ENCODE measurements at regions not wholly inside any gene's neighbourhood (a gene's known extent, or its start where the extent isn't known, plus 50 kb on each side); places are given as distances from the start of the nearest gene placed in this dataset.

DNA sequence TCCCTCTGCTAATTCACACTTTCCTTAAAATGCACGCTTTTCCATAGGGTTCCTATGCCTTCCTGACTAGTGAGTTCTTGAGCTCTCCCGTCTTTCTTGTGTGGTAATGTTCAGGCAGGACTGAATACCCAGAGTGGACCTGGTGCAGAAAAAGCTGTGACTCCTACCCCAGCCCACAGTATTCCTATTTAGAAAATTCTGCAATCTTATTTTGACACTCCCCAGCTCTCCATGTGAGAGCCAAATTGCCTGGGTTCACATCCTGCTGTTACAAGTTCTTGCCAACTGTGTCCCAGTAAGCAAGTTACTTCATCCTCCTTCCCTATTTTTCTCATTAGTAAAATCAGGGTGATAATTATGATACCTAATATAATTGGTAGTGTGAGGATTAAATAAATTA, 290.8 kb upstream of the SLCO3A1 start:
- DNase-seq, result no peak

GRCh38 chr15:91564631-91565030, 288.9 kb upstream of the SLCO3A1 start:
- no peak for DNase-seq

- no peak for DNase-seq
Measured at GRCh38 chr15:91566141-91566540, 287.4 kb upstream of the SLCO3A1 start.

- DNase-seq, result no peak
Measured at GRCh38 chr15:91568036-91568435, 285.5 kb upstream of the SLCO3A1 start.

DNA sequence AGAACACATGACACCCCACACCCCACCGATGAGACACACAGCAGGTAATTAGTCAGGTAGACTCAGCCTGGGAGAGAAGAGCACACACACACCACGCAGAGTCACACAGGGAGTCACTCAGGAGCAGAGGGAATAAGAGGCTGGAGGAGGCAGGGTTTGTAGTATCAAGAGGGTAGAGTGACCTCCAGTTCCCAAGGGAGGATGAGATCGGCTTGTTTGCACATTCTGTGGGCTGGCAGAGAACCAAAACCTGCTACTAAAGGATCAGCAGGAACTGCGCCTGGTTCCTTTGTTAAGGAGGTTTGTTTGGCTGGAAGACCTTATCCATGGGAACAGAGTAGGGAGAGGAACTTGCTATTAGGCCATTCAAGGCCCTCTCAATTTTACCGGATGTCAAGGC, 281.4 kb upstream of the SLCO3A1 start:
- DNase-seq, result peak; percentile 4

DNA sequence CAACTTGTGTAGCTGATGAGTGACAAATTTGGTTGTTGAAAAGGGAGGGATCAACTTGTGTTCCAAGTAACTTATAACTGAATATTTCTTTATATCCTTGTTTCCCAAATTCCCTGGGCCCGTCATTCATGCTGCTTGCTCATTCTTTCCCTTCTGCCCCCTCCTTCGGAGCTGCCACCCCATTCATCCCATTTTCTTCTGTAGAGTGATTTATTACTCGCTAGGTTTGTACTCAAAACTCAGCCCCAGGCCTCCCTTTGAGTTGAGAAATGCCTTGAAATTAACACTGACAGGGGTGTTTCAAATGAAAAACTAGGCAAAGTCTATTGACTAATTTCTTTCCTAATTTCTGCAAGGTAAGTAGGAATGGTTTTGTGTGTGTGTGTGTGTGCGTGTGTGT, 277.4 kb upstream of the SLCO3A1 start:
- DNase-seq, result no peak

DNA sequence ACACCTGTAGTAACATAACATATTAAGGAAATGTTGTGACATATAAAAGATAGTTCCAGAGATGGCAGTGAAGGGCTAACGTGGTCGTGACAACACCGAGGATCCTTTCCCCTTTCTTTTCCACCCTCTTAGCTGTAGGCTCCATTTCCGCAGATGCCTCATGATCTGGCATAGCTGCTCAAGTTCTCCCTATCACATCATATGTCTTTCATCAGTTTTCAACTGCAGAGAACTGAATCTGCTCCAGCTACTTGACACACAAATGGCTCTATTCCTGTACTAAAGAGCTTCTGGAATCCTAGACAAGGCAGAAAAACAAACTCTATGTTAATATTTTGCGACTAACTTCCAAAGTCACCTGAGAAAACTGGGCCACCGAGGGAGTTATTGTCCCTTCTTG, 275.0 kb upstream of the SLCO3A1 start:
- no peak for DNase-seq

- DNase-seq, result no peak
Measured at GRCh38 chr15:91584895-91585294, 268.6 kb upstream of the SLCO3A1 start.

DNA sequence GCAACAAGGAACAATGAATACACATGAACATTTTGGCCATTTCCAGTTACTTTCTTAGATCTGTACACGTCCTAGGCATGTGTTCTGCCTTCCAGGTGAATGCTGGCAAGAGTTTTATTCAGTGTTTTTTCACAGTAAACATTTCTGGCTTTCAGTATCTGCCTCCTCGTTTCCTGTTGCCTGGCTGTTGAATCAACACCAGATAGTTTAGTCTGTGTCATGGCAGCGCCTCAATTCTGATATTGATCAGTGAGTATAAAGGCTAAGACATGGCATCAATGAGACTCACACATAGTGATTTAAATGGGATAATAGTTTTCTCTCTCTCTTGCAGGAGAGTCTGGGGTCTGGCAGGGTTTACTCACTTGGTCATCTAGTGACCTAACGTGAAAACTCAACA, 266.9 kb upstream of the SLCO3A1 start:
- no peak for DNase-seq

DNA sequence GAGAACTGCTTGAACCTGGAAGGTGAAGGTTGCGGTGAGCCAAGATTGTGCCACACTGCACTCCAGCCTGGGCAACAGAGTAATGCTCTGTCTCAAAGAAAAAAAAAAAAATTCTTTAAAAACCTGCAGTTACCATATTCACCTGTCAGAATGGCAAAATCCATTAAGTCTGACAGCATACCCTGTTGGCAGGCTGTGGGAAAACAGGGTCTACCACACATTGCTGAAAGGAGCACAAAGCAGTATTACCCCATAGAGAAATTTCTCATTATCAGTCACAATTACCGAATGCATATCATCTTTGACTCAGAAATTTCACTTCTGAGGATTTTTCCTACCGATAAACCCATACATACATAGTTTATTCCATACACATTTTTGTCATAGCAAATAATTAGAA, 264.1 kb upstream of the SLCO3A1 start:
- no peak for DNase-seq

GRCh38 chr15:91592567-91592966, 260.9 kb upstream of the SLCO3A1 start:
- DNase-seq, result no peak

DNA sequence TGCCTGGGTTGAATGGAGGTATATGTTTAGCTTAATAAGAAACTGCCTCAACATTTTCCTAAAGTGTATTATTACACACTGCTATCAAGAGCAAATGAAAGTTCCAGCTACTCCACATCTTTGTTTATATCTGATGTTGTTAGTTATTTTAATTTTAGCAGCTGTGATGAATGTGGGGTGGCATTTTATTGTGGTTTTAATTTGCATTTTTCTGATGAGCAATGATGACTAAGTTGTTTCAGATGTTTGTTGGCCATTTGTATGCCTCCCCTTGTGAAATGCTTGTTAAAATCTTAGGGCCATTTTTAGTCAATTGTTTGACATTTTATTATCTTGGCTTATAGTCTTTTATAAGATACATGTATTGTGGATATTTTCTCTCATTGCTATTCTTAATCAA, 260.4 kb upstream of the SLCO3A1 start:
- DNase-seq, result no peak

DNA sequence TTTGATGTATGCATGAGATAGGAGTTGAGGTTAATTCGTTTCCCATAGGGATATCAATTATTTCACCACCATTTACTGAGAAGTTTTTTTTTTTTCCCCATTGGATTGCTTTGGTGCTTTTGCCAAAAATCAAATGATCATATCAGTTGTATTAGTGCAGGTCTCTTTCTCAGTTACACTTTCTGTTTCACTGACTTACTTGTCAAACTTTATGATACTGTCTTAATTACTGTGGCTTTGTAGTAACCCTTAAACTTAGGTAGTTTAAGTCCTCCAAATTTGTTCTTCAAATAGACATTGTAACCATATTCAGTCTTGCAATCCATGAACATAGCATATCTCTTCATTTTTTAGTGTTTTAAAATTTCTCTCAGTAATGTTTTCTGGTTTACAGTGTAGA, 259.9 kb upstream of the SLCO3A1 start:
- no peak for DNase-seq

DNA sequence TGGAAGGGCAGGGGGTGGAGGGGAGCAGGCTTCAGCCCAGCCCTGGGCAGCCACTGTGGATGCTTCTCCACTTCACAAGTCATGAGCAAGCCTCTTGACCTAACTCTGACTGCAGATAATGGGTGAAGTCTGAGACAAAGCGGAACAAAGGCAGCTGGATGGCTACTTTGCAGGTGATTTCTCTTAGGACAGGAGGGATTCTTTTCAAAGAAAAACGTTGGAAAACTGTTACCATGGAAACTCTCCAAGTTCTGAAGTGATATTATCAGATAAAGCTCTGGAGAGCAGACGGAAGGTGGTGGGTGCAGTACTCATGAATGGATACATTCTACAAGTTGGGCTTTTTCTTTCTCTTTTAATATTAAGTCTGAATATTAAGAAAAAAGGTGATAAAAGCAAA, 254.2 kb upstream of the SLCO3A1 start:
- DNase-seq, result no peak

GRCh38 chr15:91603384-91604080, 250.0 kb upstream of the SLCO3A1 start:
- no peak for DNase-seq

DNA sequence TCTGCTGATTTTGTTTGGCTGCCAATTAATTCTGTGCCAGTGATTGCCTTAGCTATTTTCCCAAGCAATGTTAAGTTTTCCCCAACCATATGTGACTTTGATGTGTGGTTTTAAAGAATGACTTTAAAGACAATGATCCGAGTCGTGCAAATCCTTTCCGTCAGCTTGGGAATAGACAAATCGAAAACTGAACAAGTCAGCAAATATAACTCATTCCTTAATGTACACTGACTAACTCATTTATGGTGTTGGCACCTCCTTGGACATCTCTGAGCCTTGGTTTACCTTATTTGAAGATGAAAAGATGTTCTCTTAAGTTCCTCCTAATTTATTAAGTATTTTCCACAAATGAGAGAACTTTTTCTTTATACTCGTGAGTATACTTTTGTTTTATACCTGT, 249.4 kb upstream of the SLCO3A1 start:
- no peak for DNase-seq

DNA sequence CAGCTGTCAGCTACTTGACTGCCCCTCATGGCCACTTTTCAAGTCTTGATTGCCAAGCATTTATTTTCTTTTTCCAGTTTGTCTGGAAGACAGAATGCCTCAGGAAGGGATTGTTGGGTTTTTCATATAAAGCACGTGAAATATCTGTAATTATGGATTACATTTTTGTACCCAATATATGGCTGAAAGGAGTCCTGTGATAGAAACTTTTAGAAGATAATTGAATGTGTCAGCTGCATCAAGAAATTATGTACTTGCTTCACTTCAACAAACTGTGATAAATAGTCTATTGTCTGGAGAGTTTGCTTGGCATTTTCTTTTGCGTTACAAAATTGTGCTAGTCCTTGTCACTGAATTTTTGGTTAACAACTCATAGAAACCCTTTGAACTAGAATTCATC, 247.9 kb upstream of the SLCO3A1 start:
- no peak for DNase-seq

DNA sequence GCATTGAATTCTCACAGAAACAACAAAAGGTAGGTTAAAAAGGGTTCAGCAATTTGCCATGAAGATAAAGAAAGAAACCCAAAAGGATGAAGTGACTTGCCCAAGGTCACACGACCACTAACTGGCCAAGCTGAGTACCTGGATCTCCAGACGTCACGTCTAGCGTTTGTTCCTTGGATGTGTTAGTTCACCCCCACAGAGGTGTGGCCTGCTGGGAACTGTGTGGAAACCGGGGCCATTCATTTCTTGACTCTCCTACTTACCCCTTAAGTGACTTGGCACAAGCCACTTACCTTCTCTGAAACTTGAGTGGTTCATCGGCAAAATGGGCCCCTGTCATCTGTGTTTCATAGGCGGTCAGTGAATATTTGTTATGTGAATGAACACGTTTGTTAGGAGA, 244.3 kb upstream of the SLCO3A1 start:
- DNase-seq, result no peak

- no peak for DNase-seq
Measured at GRCh38 chr15:91609966-91610365, 243.5 kb upstream of the SLCO3A1 start.

DNA sequence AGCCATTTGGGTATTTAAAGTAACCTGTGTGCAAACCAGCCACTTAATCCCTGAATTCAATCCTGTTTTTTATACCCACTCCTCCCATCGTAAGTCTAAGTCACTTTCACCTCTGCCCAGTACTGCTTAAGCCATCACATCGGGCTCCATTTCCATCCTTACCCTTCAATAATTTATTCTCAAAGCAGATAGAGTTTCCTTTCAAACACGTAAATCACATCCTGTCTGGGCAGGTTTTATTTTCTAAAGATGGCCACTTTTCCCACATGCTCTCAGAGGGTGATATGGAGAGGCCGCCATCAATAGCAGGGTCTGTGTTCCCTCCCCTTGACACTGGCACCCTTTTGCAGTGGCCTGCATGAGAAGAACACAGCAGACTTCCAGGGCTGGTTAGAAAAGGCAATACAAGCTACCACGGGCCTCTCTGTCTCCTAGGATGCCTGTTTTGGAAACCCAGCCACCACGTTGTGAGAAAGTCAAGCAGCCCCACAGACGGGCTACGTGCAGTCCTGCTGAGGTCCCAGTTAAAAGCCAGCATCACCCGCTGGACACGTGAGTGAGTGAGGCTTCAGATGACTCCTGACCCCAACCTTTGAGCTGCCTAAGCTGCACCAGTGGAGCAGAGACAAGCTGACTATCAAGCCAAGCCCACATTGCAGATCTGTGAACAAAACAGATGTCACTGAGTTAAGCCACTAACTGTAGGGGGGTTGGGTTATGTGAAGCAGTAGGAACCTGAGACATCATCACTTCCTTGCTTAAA, 241.8 kb upstream of the SLCO3A1 start:
- DNase-seq, result no peak

GRCh38 chr15:91620229-91620628, 233.3 kb upstream of the SLCO3A1 start:
- DNase-seq, result no peak

DNA sequence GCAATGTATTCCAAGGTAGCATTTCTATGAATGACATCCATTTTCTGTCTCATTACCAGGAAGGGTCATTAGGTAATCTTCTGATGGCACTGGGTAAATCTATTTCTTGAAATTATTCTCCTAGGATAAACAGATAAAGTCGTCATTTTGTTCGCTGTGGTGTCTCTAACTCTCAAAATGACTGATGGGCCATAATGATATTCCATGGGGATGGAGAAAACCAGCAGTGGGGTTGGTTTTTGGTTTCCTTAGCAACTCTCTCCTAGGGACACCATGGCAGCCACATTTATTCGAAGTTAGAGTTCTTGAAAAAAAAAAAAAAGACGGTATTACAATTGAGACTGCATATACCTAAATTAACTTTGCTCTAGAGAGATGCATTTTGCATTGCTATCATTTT, 231.3 kb upstream of the SLCO3A1 start:
- no peak for DNase-seq

DNA sequence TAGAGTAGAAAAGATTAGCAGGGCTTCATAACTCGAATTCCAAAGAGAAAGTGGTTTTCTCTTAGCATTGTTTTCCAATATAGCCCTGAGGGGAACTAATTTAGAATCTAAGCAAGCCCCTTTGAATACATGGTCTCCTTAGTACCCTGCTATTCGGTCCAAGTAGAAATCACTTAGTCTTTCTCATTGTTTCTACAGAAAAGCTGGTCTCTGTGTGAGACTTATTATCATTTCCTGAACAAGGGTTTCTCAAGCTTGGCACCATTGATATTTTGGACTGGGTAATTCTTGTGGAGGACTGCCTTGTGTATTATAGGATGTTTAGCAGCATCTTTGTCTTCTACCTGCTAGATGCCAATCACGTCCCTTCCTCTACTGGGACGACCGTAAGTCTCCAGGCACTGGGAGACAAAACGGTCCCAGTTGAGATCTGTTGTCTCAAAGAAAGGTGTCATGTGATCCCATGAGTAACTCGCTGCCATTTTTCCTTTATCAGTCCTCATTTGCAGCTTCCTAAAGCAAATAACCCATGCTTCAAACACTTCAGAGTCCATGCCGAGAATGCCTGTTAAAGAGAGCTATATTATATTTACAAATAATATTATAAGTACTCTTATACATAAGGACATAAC, 230.7 kb upstream of the SLCO3A1 start:
- DNase-seq, result no peak

- no peak for DNase-seq
Measured at GRCh38 chr15:91624353-91624968, 229.0 kb upstream of the SLCO3A1 start.

Measured in EL (cell line).